Fibroblast of pulmonary artery (primary cell): ENCODE measurements at regions not wholly inside any gene's neighbourhood (a gene's known extent, or its start where the extent isn't known, plus 50 kb on each side); places are given as distances from the start of the nearest gene placed in this dataset.

ENCODE experiments used
- DNase-seq: peaks from one replicate; pipeline ENCODE4 v3.0.0-alpha.2; 2010; ENCODE audit warnings: low read depth
- H3K4me3 ChIP-seq: replicated peaks from 2 replicates; pipeline ENCODE4 v1.5.1; 2011; ENCODE audit warnings: low read depth, mild to moderate bottlenecking, control low read depth, low read length, moderate library complexity
- CTCF ChIP-seq: IDR thresholded peaks from 2 replicates; pipeline ENCODE4 v1.5.1; 2011; ENCODE audit warnings: mild to moderate bottlenecking, control low read depth, low read length, inconsistent platforms; ENCODE audit errors: missing control alignments

GRCh38 chr5:2254880-2255750, 372.4 kb upstream of the IRX4 start:
- TF ChIP-seq CTCF: no peak
- DNase-seq: no peak
- no peak overlapping the region for H3K4me3 ChIP-seq

- DNase-seq: no peak
- TF ChIP-seq CTCF: no peak
- H3K4me3 ChIP-seq: no peak overlapping the region
Observed at GRCh38 chr5:2254406-2254805, 371.7 kb upstream of the IRX4 start.

GRCh38 chr5:2253040-2253975, 370.6 kb upstream of the IRX4 start:
- no peak overlapping the region for H3K4me3 ChIP-seq
- TF ChIP-seq CTCF: no peak
- DNase-seq: no peak

- TF ChIP-seq CTCF: no peak
- H3K4me3 ChIP-seq: no peak overlapping the region
- DNase-seq: no peak
Observed at GRCh38 chr5:2251751-2252150, 369.0 kb upstream of the IRX4 start.

GRCh38 chr5:2251298-2251697, 368.6 kb upstream of the IRX4 start:
- TF ChIP-seq CTCF: no peak
- DNase-seq: no peak
- no peak overlapping the region for H3K4me3 ChIP-seq

- H3K4me3 ChIP-seq: no peak overlapping the region
- DNase-seq: no peak
- TF ChIP-seq CTCF: no peak
Observed at GRCh38 chr5:2250365-2250950, 367.7 kb upstream of the IRX4 start.
